HG03432 (cell line): ENCODE measurements at regions not wholly inside any gene's neighbourhood (a gene's known extent, or its start where the extent isn't known, plus 50 kb on each side); places are given as distances from the start of the nearest gene placed in this dataset.

Experiments
- ATAC-seq: cut with Tn5 transposase; IDR thresholded peaks from one replicate; pipeline ENCODE4 v1.9.1; 2021; ENCODE audit warnings: mild to moderate bottlenecking, moderate library complexity; ENCODE audit not compliant: unreplicated experiment

DNA sequence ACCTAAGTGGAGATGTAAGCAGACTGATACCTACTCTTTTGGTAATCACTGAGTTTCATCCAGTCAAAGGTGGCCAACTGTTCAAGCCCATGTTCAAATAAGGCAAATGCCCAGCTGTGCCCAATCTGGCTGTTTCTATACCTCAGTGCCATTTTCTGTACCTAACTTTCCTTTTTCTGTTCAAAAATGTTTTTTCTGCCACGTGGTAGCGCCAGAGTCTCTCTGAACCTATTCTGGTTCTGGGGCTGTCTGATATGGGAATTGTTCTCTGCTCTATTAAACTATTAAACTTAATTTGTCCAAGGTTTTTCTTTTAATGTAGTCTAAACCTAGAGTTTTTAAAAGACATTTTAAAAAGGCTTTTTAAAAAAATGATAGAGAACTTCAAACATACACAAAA, 391.2 kb downstream of the NOVA1 start:
- ATAC-seq, result no peak

DNA sequence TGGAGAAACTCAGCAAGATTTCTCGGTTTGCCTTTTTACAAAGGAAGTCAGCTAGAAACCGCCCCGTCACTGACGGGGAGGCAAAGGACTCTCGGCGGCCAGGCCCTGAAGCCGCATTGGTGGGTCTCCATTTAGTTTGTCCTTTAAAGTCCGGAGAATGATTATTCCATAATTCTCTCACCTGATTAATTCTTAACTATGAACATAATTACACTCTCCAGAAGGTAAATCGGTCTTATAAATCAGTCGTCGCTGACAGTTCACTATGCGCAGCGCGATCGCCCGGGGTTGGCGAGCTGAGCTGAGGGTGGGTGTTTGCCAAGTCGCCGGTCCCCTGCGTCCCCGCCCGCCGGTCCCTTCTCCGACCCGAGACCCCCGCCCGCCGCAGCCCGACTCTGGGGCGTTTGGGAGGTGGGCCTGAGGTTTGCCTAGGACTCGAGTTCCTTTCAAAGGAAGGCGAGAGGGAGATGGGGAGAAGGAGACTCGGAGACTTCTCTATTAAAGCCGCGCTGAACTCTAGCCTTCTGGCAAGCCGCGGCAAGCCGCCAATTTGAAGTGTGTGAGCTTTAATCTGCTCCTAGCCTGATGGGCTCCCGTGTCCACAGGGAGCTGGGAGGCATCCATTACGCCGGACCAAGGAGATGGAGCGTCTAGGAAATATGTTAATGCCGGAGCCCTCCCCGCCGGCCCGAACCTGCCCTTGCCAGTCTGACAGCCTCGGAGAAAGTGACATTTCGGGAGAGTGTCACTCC, 392.9 kb downstream of the NOVA1 start:
- no peak for ATAC-seq

DNA sequence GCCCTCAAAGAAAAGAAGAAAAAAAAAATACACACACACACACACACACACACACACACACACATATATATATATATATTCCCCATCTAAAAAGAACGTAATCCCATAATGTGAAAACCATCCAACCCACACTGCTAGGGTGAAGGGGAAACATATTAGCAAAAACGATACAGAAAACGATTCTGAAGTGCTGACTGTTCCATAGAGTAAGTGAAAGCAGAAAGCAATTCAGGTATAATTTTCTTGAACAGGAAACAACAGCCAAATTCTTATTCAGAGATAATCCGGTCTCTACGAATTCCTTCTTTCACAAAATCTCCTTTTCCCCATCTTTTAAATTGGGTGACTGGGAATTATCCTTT, 393.5 kb downstream of the NOVA1 start:
- no peak for ATAC-seq

DNA sequence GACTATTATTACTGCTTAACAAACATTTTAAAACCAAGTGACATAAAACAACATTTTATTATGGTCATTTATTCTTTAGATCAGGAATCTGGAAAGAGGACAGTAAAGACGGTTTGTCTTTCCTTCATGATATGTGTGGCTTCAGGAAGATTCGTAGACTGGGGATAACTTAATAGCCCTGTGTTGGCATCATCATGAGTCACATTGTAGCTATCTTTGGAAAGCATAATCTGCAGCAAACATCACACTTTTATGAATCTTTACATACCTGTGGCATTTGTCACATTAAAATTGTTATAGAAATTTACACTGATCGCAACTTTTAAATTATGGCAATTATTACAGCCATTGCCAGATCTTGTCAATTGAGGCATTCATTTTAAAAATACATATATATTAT, 397.1 kb downstream of the NOVA1 start:
- ATAC-seq, result no peak

DNA sequence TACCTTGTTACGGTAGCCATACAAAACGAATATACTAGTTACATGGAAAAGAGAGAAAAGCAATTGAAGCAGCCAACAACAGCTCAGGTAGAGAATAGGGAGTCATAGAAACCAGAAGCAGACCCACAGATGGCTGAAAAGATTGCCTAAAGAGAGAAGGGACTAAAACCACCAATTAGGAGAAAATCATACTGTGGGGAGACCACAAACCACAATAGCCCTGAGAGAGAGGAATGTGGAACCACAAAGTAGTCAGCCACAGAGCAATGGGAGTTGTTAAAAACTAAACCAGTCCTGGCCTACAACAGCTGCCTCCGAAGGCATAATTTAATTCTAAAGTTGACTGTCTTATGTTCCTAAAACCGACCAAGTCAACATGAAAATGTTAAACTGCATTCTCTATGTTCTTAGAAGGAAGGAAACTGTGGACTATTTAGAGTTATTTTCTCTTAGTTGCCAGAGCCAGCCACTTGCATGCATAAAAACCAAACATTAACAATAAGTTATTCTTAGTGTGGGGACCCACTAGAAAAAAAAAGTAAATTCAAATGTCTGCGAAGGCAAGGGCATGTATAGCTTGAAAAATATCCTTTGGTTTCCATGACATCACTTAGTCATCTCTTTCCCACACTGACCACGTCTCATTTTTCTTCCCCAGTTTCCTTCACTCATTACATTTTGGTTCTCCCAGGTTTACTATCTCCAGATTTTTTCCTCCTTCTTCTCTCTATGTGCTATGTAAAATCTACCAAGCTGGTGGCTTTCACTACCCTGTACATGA, 398.1 kb downstream of the NOVA1 start:
- no peak for ATAC-seq

DNA sequence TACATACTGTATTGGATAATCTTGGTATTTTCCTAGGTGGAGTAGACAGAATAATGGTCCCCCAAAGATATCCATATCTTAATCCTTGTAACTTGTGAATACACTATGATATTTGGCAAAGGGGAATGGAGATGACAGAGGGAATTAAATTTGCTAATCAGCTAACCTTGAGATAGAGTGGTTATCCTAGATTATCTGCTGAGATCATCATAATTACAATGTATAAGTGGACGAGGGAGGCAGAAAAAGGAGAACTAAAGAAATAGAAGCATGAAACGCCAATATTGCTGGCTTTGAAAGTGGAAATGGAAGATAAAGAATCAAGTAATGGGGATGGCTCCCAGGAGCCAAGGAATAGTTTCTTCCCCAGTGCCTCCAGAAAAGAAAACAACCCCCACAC, 398.7 kb downstream of the NOVA1 start:
- ATAC-seq, result no peak

DNA sequence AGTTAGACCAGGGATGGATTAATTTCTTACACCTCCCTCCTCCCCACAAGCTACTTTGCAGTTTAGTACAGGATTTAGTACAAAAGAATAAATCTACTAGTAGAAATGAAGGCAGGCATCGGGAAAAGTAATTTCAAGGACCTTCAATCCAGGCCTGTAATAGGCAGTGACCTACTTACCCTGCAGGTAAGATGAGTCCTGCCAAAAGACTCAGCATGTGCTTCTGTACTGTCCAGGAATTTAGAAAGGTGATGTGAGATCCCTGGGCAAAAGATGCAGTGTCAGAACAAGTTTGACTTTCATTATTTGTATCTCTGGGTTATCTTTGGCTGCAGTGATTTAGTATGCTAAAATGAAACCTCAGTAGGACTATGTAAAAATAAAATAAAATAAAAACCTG, 403.0 kb downstream of the NOVA1 start:
- ATAC-seq, result no peak

DNA sequence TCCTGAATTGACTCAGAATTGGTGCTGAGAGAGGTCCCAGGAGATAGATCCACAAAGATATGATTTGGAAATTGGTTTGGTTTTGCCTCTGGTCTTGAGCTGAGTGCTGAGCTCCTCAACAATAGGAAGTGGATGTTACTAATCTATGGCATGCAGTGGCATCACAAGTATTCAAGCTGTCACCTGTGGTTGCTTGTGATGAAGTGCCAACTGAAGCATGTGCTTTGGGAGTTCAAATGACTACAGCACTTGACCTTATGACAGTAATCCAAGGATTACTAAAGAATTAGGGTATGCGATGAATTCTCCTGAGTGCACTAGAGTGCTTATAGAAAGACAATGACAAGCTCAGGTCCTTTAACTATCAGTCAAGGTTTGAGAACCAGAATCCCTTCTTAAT, 406.2 kb downstream of the NOVA1 start:
- ATAC-seq, result no peak

DNA sequence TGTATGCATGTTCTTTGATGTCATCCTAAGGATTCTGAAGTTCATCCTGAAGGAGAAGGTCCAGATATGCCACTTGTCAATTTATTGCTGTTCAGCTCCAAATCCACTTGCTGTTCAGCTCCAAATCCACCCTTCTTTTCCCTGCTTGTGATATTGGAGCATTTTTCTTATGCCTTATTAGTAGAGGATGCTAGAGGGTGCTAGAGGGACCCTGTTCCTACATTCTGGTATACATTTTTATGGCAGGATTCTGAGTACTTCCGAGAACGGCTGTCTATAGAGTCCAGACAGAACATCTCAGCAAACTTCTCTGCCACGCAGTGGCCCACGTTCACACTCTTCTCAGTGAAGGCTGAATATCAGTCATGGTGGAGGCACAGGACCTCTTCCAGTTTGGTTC, 406.7 kb downstream of the NOVA1 start:
- ATAC-seq, result no peak

DNA sequence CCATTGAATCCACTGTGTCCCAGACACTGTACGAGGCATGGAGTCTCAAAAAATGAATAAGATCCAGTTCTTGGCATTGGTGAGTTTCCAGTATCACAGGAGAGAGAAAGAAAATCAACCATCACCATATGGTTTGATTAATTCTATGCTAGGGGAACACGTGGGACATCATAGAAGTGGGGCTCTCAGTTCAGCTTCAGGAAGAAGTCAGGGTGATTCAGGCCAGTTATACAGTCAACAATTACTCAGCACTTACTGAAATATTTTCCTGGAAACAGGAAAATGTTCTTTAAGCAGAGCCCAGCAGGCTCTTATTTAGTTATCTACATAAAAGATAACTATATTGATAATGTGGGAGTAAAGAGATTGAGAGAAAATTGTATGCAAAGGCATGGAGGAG, 407.2 kb downstream of the NOVA1 start:
- ATAC-seq, result no peak

DNA sequence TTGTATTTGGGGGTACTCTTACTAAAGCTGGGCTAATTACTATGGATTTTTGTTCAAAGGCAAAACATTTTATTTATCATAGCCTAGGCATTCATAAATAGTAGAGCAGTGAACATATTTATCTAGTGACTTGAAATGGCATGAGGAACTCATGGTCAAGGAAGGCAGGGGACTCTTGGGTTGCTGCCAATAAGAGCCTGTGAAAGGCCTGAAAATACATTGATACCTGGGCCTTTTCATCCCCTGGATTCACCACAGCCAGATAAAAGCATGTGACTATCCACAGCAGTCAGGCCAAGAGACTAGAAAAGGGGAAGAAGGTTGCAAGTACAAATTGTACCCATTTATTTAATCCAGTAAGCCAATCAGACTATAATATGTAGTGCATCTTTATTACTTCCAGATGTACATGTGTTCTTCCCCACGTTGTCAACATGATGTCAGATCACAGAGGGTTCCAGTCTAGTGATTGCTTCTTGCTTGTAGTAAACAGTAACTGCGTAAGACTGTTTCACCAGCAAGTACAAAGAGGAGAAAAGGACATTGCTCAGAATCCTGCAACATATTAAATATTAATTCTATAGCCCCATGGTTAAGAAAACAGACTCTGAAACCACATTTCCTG, 409.7 kb downstream of the NOVA1 start:
- ATAC-seq, result no peak

DNA sequence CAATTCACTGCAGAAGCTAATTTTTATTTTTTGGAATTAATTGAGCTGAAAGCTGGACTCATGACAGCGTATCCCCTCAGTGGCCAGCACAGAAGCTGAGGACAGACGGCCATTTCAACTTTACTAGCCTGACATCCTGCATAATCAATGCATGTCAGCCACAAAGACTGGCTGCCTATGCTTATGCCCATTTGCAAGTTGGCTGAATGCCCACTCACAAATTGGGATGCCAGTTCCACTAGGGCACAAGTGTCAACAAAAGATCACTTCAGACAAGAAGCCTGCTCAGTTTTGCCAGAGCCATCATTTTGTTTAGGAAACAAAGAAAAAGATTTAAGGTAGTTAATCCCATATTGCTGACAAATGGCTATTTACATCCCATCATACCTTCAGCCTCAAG, 417.6 kb downstream of the NOVA1 start:
- no peak for ATAC-seq

DNA sequence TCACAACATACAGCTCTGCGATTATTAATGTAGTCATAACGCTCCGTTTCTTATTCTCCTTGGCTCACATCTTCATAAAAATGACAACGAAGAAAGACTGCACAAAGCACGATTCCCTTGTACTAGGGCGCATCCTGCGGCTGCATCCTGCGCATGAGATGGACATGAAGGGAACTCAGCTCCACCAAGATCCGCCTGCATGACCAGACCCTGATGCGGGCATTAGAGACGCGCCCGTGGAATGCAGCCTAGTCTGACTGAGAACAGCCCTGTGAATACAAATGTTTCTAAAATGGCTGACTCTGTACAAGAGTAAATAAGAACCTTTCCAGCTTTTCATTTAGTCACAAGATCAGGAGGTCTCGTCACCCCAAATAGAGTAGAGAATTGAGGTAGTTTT, 422.2 kb downstream of the NOVA1 start:
- ATAC-seq, result no peak

DNA sequence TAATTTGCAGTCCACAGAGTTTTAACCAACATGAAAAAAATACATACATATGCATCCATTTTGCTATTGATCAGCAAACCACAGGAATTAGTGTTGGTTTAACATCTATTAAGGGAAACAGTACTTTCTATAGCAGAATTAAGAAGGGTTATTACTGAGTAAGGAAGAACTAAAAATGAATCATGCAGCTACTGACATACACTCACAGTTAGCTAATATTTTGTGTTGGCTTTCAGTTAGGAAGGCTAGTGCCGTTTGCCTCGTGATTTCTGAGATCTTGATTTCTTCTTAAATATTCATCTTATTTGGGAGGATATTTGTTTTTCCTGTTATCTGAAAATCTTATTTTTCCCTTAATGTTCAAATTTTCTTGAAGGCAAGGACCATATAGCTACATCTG, 423.4 kb downstream of the NOVA1 start:
- no peak for ATAC-seq

DNA sequence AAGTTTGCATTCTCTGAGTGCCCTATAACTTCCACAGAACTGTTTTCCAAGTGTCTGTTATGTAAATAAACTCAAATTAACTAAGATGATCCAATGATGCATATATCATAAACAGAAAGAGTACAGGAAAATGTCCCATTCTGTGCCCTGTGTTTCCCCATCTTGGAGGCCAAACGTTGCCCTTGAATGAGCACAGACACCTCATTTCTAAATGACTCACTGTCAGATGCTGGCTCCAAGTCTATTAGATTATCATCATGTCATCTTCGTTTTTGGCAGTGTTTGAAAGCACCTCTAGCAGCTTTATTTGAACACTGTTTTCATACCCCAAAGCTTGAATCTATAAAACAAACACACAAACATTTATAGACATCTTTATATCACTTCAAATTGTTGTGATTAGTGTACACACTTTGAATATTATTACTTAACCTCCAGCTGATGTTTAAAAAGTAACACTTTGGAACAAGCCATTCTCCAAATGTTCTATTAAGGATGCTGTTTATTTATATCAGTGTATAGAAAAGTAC, 424.2 kb downstream of the NOVA1 start:
- ATAC-seq, result no peak

DNA sequence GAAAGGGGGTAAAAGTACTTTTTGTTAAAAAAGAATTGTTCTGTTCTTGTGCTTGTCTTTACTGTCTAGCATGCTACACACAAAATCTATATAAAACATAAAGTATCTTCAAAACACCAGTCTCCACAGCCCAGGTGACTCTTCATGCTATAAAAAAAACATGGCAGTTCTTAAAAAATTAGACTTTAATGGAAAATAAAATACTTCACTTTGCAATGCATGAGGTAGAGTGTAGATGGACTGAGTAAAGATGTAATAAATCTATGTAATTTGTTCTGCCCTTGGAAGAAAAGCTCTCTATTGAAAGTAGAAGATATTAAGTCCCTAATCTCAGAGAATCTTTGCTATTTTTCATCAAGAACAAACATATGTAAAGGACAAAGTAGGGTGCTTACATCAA, 425.4 kb downstream of the NOVA1 start:
- no peak for ATAC-seq

DNA sequence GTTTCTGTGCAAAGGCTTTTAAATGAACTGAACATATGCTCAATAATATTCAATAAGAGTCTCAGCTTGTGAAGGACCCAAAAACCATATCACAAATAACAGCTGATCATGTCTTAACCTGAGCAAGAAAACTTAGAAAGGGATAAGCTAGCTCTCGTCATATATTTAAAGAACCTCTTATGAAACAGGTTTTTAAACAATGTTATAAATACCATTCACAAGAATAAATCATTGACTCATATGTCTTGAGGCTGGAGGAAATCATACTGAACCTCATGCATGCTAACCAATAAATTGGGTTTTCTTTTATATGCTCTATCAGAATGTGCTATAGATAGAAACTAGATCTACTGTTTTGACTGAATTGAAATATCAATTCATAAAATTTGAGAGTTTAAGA, 426.9 kb downstream of the NOVA1 start:
- ATAC-seq, result no peak

DNA sequence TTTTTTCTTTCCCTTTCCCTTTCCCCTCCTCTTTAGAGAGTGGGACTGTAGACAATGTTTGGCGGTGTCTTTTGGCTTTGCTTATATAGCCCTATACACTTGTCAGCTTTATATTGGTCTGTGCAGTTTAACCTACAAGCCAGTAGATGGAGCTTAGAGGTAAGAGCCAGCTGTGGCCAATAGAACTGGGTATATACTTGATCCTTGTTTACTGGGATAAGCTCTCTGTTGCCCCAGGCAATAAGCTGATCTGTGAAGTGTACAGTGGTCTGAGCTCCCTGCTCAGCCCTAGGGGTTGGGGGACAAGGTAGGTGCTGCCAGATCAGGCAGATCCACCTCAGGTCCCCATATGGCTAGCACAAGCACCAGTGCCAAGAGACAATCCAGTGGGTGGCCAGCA, 434.1 kb downstream of the NOVA1 start:
- peak; percentile 50 for ATAC-seq

DNA sequence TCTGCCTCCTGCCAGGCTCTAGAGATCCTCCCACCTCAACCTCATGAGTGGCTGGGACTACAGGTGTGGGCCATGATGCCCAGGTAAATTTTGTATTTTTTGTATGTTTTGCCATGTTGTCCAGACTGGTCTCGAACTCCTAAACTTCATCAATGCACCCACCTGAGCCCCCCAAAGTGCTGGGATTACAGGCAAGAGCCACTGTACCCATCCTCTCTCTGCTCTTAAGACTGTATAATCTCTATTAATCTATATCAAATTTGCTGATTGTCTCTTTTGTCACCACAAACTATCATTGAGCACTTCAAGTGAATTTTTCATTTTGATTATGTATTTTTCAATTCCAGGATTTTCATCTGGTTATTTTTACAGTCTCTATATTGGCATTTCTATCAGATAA, 440.3 kb downstream of the NOVA1 start:
- no peak for ATAC-seq

DNA sequence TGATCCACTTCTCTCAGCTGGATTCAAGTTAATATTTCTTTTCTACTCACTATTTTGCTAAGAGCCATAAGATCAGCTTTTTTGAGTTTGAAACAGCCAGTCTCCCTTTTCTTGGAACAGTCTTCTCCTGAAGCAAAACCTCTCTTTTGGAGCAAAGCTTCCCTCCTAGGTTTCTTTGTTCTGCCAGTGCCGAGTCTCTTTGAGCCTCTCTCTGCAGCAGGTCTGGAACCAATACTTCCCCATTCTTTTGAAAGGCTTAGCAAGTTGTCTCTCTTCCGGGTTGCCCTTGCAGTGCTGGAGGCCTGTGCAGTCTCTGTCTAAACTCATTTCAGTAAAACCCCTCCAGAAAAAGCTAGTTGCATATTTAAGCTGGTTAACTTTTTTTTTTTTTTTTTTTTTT, 454.8 kb downstream of the NOVA1 start:
- no peak for ATAC-seq

DNA sequence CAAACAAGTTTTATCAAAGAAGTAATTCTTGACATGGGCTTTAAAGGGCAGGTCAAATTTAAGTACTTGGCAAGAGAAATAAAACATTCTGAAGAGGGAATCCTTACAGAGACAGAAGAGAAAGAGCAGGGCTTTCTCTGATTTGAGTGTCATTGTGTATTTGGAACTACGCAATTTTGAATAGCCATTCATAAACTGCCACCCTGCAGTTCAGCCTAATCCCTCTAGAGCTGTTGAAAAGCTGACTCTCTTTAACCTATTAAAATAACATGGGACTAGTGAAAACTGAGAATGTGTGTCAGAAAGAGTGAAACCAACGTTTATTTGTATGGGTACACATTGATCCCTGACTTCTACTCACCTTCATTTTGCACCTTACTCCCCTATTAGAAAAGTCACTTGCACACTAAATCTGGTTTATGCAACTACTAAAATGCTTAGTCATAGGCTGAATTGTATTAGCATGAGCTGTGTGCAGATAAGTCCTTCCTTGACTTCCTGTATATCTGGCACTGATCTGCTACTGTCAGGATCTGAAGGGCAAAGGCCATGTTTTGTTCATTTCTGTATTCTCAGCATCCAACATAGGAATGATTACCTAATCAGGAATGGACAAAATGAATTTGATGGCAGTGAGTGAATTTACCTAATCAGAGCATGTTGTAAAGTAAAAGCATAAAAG, 458.9 kb downstream of the NOVA1 start:
- no peak for ATAC-seq
